GM21381 (cell line): ENCODE measurements at regions not wholly inside any gene's neighbourhood (a gene's known extent, or its start where the extent isn't known, plus 50 kb on each side); places are given as distances from the start of the nearest gene placed in this dataset.

ENCODE experiments used
- ATAC-seq: cut with Tn5 transposase; IDR thresholded peaks from one replicate; pipeline ENCODE4 v1.9.1; 2021; ENCODE audit warnings: mild to moderate bottlenecking, moderate library complexity; ENCODE audit not compliant: unreplicated experiment

GRCh38 chr11:130816546-130817329 is 99.5 kb downstream of the SNX19 start:
- no peak for ATAC-seq

GRCh38 chr11:130817330-130817944 is 98.8 kb downstream of the SNX19 start:
- no peak for ATAC-seq

- ATAC-seq: no peak
These were observed 96.7 kb downstream of the SNX19 start for GRCh38 chr11:130819625-130820024.
